CD8-positive, alpha-beta memory T cell (primary cell): ENCODE measurements at regions not wholly inside any gene's neighbourhood (a gene's known extent, or its start where the extent isn't known, plus 50 kb on each side); places are given as distances from the start of the nearest gene placed in this dataset.

Experiments used
- CTCF ChIA-PET: fragments of 350-600 bp; sonication (Branson Sonifier 250); formaldehyde crosslinking; loops from one replicate; lab custom pipeline; 2021; ENCODE audit warnings: antibody characterized with exemption; lab: Charles Lee
- POLR2A ChIA-PET: fragments of 350-600 bp; sonication (Branson Sonifier 250); formaldehyde crosslinking; loops from one replicate; lab custom pipeline; 2021; ENCODE audit warnings: antibody characterized with exemption; lab: Charles Lee
- DNase-seq, 5 donors: peaks; one replicate each; pipeline versions ENCODE4 v3.0.0 to v3.0.0-alpha.2; 2020 to 2022; ENCODE audit warnings: mixed read lengths in 1 of 5
- H3K27ac ChIP-seq: one replicate; pipeline ENCODE4 v1.7.0; 2013; ENCODE audit warnings: low read depth, mild to moderate bottlenecking, low read length, moderate library complexity
- H3K27me3 ChIP-seq: 2 replicates; pipeline ENCODE4 v1.7.0; 2013; ENCODE audit warnings: low read length, mild to moderate bottlenecking; ENCODE audit not compliant: insufficient read depth, poor library complexity, severe bottlenecking
- H3K36me3 ChIP-seq: 2 replicates; pipeline ENCODE4 v1.7.0; 2013; ENCODE audit warnings: mild to moderate bottlenecking, low read length, moderate library complexity; ENCODE audit not compliant: insufficient read depth
- H3K4me1 ChIP-seq: 2 replicates; pipeline ENCODE4 v1.7.0; 2013; ENCODE audit warnings: mild to moderate bottlenecking, low read length, moderate library complexity; ENCODE audit not compliant: insufficient read depth
- H3K4me3 ChIP-seq: 2 replicates; pipeline ENCODE4 v1.7.0; 2013; ENCODE audit warnings: mild to moderate bottlenecking, low read length
- H3K9me3 ChIP-seq: 2 replicates; pipeline ENCODE4 v1.7.0; 2013; ENCODE audit warnings: mild to moderate bottlenecking, low read length
- H3K27ac Mint-ChIP-seq, 8 donors: one replicate each; pipeline ENCODE4 v1.8.0; 2020 to 2021; ENCODE audit warnings: mixed read lengths in 8 of 8, mild to moderate bottlenecking in 6 of 8, inconsistent platforms in 3 of 8, moderate library complexity in 3 of 8
- H3K27me3 Mint-ChIP-seq, 2 donors: one replicate each; pipeline ENCODE4 v1.8.0; 2020 to 2021; ENCODE audit warnings: mixed read lengths in 2 of 2, mild to moderate bottlenecking in 1 of 2, moderate library complexity in 1 of 2
- H3K36me3 Mint-ChIP-seq, 3 donors: one replicate each; pipeline ENCODE4 v1.8.0; 2020 to 2021; ENCODE audit warnings: mixed read lengths in 3 of 3, inconsistent platforms in 1 of 3, mild to moderate bottlenecking in 1 of 3
- H3K4me1 Mint-ChIP-seq, 3 donors: one replicate each; pipeline ENCODE4 v1.8.0; 2020 to 2021; ENCODE audit warnings: mixed read lengths in 3 of 3, inconsistent platforms in 1 of 3, mild to moderate bottlenecking in 1 of 3
- H3K4me3 Mint-ChIP-seq, 7 donors: one replicate each; pipeline ENCODE4 v1.8.0; 2020 to 2021; ENCODE audit warnings: mixed read lengths in 7 of 7, mild to moderate bottlenecking in 6 of 7, moderate library complexity in 4 of 7, inconsistent platforms in 2 of 7
- H3K9me3 Mint-ChIP-seq, 5 donors: one replicate each; pipeline ENCODE4 v1.8.0; 2020 to 2022; ENCODE audit warnings: mixed read lengths in 5 of 5, mild to moderate bottlenecking in 3 of 5, moderate library complexity in 2 of 5, inconsistent platforms in 1 of 5

DNA sequence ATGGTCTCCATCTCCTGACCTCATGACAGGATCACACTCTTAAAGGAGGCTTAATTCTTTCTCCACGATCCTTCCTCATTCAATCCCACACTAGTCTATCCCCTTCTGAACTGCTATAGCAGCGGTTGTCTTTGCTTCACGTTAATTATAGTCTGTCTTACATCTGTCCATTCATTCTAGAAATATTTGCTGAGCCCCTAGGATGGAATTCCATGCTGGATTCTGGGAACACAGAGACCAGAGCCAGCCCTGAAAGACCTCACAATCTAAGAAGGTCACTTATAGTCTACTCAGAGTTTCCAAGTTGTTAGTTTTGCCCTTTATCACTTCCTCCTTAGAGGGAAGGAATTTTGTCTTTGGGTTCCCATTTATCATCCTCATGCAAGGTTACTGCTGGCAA, 193.5 kb downstream of the GAS1 start:
- Histone ChIP-seq H3K4me1 (no peaks in the 10 kb centered on the region), H3K36me3 (no peaks in the 10 kb centered on the region), H3K27ac (no peak overlapping the region), H3K4me3 (no peak overlapping the region), H3K9me3 (no peaks in the 10 kb centered on the region), H3K27me3 (no peaks in the 10 kb centered on the region)
- ChIA-PET CTCF (interaction anchor here (1.2 kb wide), 1 partner anchor 20 kb away, joined by 3 read pairs; no protein-coding TSS in a partner anchor), POLR2A (no interaction called here)
- H3K4me3 Mint-ChIP-seq: no peak overlapping the region
- DNase-seq: no peak
- peaks cover 0 to 6% of the 10 kb centered on the region in 2 donors for H3K27me3 Mint-ChIP-seq
- no peaks in the 10 kb centered on the region for H3K9me3 Mint-ChIP-seq
- H3K4me1 Mint-ChIP-seq: no peaks in the 10 kb centered on the region
- H3K27ac Mint-ChIP-seq: no peak overlapping the region
- no peaks in the 10 kb centered on the region for H3K36me3 Mint-ChIP-seq

DNA sequence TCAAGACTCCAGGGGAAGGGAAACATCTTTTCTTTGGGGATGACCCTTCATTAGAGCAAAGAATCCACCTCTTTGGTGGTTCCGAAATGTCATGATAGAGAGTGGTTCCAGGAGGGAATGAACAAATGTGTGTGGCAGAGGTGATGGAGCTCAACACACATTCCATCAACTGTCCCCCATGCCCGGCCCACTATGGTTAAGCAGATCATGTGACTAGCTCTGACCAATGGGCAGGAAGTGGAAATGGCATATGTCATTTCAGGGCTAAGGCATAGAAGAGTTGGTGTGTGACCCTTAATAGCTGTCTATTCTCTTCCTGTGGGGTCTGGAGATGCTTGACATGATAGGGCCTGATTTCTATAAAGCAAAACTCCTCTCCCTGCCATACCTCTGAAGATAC, 194.6 kb downstream of the GAS1 start:
- Mint-ChIP-seq H3K36me3 (no peaks in the 10 kb centered on the region), H3K27ac (no peak overlapping the region), H3K4me1 (no peaks in the 10 kb centered on the region), H3K4me3 (no peak overlapping the region), H3K9me3 (no peaks in the 10 kb centered on the region), H3K27me3 (peaks cover 2 to 6% of the 10 kb centered on the region in 2 donors)
- no peaks in the 10 kb centered on the region for H3K9me3 ChIP-seq
- H3K27ac ChIP-seq: no peak overlapping the region
- no peaks in the 10 kb centered on the region for H3K27me3 ChIP-seq
- ChIA-PET CTCF (no interaction called here), POLR2A (no interaction called here)
- H3K4me3 ChIP-seq: no peak overlapping the region
- H3K36me3 ChIP-seq: no peaks in the 10 kb centered on the region
- no peak for DNase-seq
- H3K4me1 ChIP-seq: no peaks in the 10 kb centered on the region

DNA sequence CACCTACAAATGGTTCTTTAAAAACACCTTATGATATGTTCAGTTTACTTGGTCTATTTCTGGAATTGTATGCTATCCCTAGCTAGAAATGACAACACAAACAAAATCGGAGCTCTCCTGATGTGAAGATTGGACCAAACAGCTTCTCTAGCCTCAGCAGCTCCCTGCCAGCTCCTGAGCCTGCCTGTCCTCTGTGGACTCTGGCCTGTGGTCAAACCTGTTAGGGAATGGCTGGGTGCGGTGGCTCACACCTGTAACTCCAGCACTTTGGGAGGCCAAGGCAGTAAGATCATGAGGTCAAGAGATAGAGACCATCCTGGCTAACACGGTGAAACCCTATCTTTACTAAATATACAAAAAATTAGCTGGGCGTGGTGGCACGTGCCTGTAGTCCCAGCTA, 195.3 kb downstream of the GAS1 start:
- no peak overlapping the region for H3K27ac ChIP-seq
- Mint-ChIP-seq H3K36me3 (no peaks in the 10 kb centered on the region), H3K9me3 (no peaks in the 10 kb centered on the region), H3K27ac (no peak overlapping the region), H3K4me1 (no peaks in the 10 kb centered on the region), H3K27me3 (peaks cover 2 to 3% of the 10 kb centered on the region in 2 donors), H3K4me3 (no peak overlapping the region)
- H3K9me3 ChIP-seq: no peaks in the 10 kb centered on the region
- no peaks in the 10 kb centered on the region for H3K36me3 ChIP-seq
- ChIA-PET POLR2A (no interaction called here), CTCF (no interaction called here)
- no peak for DNase-seq
- no peaks in the 10 kb centered on the region for H3K27me3 ChIP-seq
- H3K4me3 ChIP-seq: no peak overlapping the region
- no peaks in the 10 kb centered on the region for H3K4me1 ChIP-seq

DNA sequence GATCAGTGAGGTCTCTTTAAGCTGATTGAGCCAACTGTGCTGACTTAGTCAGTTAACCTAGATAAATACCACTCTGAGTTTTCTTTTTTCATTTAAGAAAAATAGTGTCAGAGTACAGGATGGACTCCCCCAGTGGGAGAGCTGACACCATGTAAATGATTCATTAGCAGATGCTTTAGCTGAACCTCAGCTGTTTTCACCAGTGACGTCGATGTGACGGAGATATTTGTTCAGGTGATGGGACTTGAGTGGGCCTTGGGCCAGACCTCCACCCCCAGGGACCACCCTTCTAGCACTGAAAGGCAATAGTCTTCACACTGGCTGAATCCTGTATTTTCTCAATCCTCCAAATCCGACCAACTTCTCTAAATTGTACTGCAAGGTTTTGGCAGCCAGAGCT, 196.1 kb downstream of the GAS1 start:
- no peaks in the 10 kb centered on the region for H3K9me3 ChIP-seq
- no peaks in the 10 kb centered on the region for H3K27me3 ChIP-seq
- H3K4me3 Mint-ChIP-seq: no peak overlapping the region
- DNase-seq: no peak
- no peaks in the 10 kb centered on the region for H3K36me3 ChIP-seq
- no peak overlapping the region for H3K27ac Mint-ChIP-seq
- no peaks in the 10 kb centered on the region for H3K4me1 Mint-ChIP-seq
- POLR2A ChIA-PET: no interaction called here
- CTCF ChIA-PET: no interaction called here
- H3K27ac ChIP-seq: no peak overlapping the region
- H3K9me3 Mint-ChIP-seq: no peaks in the 10 kb centered on the region
- H3K4me3 ChIP-seq: no peak overlapping the region
- H3K36me3 Mint-ChIP-seq: no peaks in the 10 kb centered on the region
- H3K4me1 ChIP-seq: no peaks in the 10 kb centered on the region
- peaks cover 2 to 3% of the 10 kb centered on the region in 2 donors for H3K27me3 Mint-ChIP-seq

DNA sequence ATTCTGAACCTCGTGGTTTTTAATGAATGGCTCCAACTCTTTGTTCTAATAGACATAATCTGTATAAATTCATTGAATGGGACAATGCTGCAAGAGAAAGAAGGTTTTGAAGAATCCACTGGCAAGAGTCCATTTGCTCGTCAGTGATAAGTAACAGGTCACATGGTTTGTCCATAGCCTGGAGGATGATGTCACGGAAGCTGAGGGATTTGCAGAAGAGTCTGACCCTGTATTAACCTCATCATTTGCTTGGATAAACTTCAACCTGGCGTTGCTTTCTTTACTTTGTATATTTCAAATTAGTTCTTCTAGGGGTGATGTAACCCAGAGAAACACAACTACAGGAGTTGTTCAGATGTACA, 197.4 kb downstream of the GAS1 start:
- Histone ChIP-seq H3K27me3 (no peaks in the 10 kb centered on the region), H3K4me1 (no peaks in the 10 kb centered on the region), H3K36me3 (no peaks in the 10 kb centered on the region), H3K27ac (no peak overlapping the region), H3K4me3 (no peak overlapping the region), H3K9me3 (no peaks in the 10 kb centered on the region)
- no peaks in the 10 kb centered on the region for H3K4me1 Mint-ChIP-seq
- DNase-seq: no peak
- H3K9me3 Mint-ChIP-seq: no peaks in the 10 kb centered on the region
- no peak overlapping the region for H3K27ac Mint-ChIP-seq
- peaks cover 2 to 3% of the 10 kb centered on the region in 2 donors for H3K27me3 Mint-ChIP-seq
- H3K4me3 Mint-ChIP-seq: no peak overlapping the region
- CTCF ChIA-PET: no interaction called here
- POLR2A ChIA-PET: no interaction called here
- H3K36me3 Mint-ChIP-seq: no peaks in the 10 kb centered on the region

DNA sequence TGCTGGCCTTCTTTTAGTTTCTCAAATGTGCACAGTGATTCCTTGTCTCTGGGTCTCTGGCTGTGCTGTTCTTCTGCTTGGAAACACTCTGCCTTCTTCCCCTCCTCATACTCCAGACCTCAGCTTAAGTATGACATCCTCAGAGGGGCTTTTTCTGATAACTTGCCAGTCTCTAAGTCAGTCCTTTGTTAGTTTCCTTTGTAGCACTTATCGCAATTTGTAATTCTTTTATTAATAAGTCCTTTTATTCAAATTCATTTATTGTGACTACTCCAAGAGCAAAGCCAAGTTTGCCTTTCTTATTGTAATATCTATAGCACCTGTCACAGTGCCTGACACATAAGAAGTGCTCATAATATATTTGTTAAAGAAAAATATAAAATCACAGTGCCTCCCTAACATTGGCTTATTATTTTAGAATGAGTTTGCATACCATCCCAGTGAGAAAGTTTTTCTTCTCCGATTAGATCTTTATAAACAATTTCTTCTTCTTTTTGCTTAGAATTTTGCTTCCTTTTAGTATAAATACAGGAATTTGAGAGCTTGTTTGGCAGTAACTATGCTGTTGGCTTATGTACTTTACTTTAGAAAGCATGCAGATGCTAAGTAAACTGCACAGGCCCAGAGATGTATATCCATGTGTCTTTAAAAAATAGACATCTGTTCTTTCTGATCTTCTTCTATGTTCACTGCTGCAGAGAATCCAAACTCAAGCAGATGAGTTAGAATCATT, 198.0 kb downstream of the GAS1 start:
- no peaks in the 10 kb centered on the region for H3K9me3 Mint-ChIP-seq
- no peaks in the 10 kb centered on the region for H3K4me1 Mint-ChIP-seq
- Histone ChIP-seq H3K4me1 (no peaks in the 10 kb centered on the region), H3K27me3 (no peaks in the 10 kb centered on the region), H3K27ac (no peak overlapping the region), H3K9me3 (no peaks in the 10 kb centered on the region), H3K36me3 (no peaks in the 10 kb centered on the region), H3K4me3 (no peak overlapping the region)
- ChIA-PET CTCF (no interaction called here), POLR2A (no interaction called here)
- H3K27me3 Mint-ChIP-seq: peaks cover 2 to 3% of the 10 kb centered on the region in 2 donors
- no peak overlapping the region for H3K4me3 Mint-ChIP-seq
- peak overlapping the region in 1 of 8 donors; percentile 21 for H3K27ac Mint-ChIP-seq
- no peaks in the 10 kb centered on the region for H3K36me3 Mint-ChIP-seq
- DNase-seq: no peak

DNA sequence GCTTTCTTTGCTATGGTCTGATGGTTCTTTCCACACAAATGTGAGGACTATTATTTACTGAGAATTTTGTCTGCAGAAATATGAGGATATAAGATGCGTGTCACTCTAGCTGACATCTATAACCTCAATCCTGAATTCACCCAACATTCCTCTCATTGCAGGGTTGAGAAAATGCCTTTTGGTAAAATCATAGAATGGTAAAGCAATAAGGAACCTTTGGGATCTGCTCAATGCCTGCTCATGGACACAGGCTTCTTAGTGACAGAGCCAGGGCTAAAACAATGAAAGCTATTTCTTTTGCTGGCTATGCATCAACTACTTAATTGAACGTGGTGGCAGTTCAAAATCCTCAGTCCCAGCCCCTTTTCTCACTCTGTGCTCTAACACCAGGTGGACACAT, 199.6 kb downstream of the GAS1 start:
- no peak for DNase-seq
- Mint-ChIP-seq H3K36me3 (no peaks in the 10 kb centered on the region), H3K27ac (peak overlapping the region in 1 of 8 donors; percentile 32), H3K27me3 (peaks cover 3 to 6% of the 10 kb centered on the region in 2 donors), H3K4me1 (no peaks in the 10 kb centered on the region), H3K4me3 (no peak overlapping the region), H3K9me3 (no peaks in the 10 kb centered on the region)
- no peaks in the 10 kb centered on the region for H3K9me3 ChIP-seq
- H3K27ac ChIP-seq: no peak overlapping the region
- POLR2A ChIA-PET: no interaction called here
- CTCF ChIA-PET: no interaction called here
- no peak overlapping the region for H3K4me3 ChIP-seq
- no peaks in the 10 kb centered on the region for H3K4me1 ChIP-seq
- no peaks in the 10 kb centered on the region for H3K27me3 ChIP-seq
- no peaks in the 10 kb centered on the region for H3K36me3 ChIP-seq

DNA sequence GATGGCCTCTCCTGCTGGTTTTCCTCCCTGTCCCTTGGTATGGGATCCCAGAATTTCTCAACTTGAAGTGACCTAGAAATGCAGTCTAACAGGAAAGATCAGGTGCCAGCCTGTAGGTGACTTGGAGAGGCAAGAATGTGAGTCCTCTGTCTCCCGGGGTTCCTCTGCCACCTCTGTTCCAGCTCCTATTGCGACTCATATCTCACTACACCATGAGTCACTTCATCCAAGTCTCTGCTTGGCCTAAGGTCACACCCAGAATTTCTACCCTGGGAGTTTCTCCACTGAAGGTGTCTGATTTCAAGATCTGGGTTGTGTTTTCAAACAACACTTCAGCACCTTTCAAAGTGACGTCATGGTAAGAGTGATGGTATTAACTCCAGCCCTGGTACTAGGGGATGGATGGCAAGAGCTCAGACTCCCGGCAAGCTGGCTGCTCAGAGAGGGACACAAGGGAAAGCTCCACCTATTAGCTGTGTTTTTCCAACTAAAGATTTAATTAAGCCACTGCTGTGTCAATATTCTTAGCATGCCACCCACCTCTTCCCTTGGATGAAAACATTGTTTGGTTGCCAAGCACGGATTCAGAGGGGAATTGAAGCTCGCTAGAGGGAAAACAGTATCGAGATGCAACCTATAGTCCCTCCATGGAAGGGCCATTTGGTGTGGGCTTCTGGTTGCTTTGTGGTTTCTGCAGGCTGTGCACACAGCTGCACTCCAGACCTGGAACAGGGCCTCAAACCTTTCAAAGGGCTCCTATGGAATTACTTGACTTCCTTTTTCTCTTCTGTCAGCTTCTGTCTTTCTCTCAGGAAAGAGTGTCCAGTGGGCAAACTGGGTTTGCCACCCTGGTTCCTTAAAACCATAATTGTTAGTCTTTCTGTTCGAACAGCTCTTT, 205.7 kb downstream of the GAS1 start:
- Histone ChIP-seq H3K36me3 (no peaks in the 10 kb centered on the region), H3K27ac (no peak overlapping the region), H3K4me1 (no peaks in the 10 kb centered on the region), H3K9me3 (no peaks in the 10 kb centered on the region), H3K4me3 (no peak overlapping the region), H3K27me3 (peaks cover 3% of the 10 kb centered on the region)
- ChIA-PET CTCF (interaction anchor here (0.6 kb wide), 1 partner anchor 16 kb away, joined by 3 read pairs; no protein-coding TSS in a partner anchor), POLR2A (no interaction called here)
- Mint-ChIP-seq H3K9me3 (no peaks in the 10 kb centered on the region), H3K36me3 (no peaks in the 10 kb centered on the region), H3K4me1 (no peaks in the 10 kb centered on the region), H3K4me3 (no peak overlapping the region), H3K27me3 (peaks cover 4 to 5% of the 10 kb centered on the region in 2 donors), H3K27ac (no peak overlapping the region)
- DNase-seq: no peak
